Activated CD8-positive, alpha-beta T cell treated with anti-CD3 and anti-CD28 coated beads for 36 hours (primary cell): ENCODE measurements at regions not wholly inside any gene's neighbourhood (a gene's known extent, or its start where the extent isn't known, plus 50 kb on each side); places are given as distances from the start of the nearest gene placed in this dataset.

ENCODE experiments used
- ATAC-seq: fragments of 200-7000 bp; cut with Tn5 transposase; one replicate; pipeline ENCODE4 v1.10.0; 2021; ENCODE audit warnings: mild to moderate bottlenecking, moderate library complexity
- CTCF ChIA-PET: fragments of 350-600 bp; sonication (Branson Sonifier 250); formaldehyde crosslinking; loops from one replicate; lab custom pipeline; 2021; ENCODE audit warnings: antibody characterized with exemption; lab: Charles Lee
- POLR2A ChIA-PET: fragments of 350-600 bp; sonication (Branson Sonifier 250); formaldehyde crosslinking; loops from one replicate; lab custom pipeline; 2021; ENCODE audit warnings: antibody characterized with exemption; lab: Charles Lee
- DNase-seq: peaks from one replicate; pipeline ENCODE4 v3.0.0-alpha.2; 2020
- H3K27ac Mint-ChIP-seq: one replicate; pipeline ENCODE4 v1.8.0; 2021; ENCODE audit warnings: mild to moderate bottlenecking, mixed read lengths
- H3K27me3 Mint-ChIP-seq: one replicate; pipeline ENCODE4 v1.8.0; 2021; ENCODE audit warnings: mixed read lengths
- H3K36me3 Mint-ChIP-seq: one replicate; pipeline ENCODE4 v1.8.0; 2021; ENCODE audit warnings: low read depth, mixed read lengths
- H3K4me1 Mint-ChIP-seq: one replicate; pipeline ENCODE4 v1.8.0; 2021; ENCODE audit warnings: low read depth, mixed read lengths
- H3K4me3 Mint-ChIP-seq: one replicate; pipeline ENCODE4 v1.8.0; 2021; ENCODE audit warnings: mild to moderate bottlenecking, moderate library complexity, mixed read lengths
- H3K9me3 Mint-ChIP-seq: one replicate; pipeline ENCODE4 v1.8.0; 2021; ENCODE audit warnings: mixed read lengths
- CTCF ChIP-seq: fragments of 200-600 bp; IDR thresholded peaks from one replicate; pipeline ENCODE4 v1.8.0; 2022; ENCODE audit warnings: antibody characterized with exemption, mild to moderate bottlenecking
- intact Hi-C: fragments of 100-400 bp; cut with micrococcal nuclease; formaldehyde crosslinking; loops from one replicate; pipeline ENCODE4 v1.10.0; 2022

- Mint-ChIP-seq H3K4me1 (no peaks in the 10 kb centered on the region), H3K27ac (no peak overlapping the region), H3K36me3 (no peaks in the 10 kb centered on the region), H3K27me3 (no peaks in the 10 kb centered on the region), H3K9me3 (no peaks in the 10 kb centered on the region), H3K4me3 (no peak overlapping the region)
- ChIA-PET POLR2A (no interaction called here), CTCF (interaction anchor here (5.1 kb wide), 1 partner anchor 21 kb away, joined by 14 read pairs; no protein-coding TSS in a partner anchor)
- ATAC-seq (no peak), DNase-seq (no peak)
- no peak for TF ChIP-seq CTCF
- intact Hi-C loops, result no loop called here
These were observed 106.0 kb upstream of the CCDC196 start for GRCh38 chr14:66380143-66380542.

GRCh38 chr14:66381755-66382154 lies 104.4 kb upstream of the CCDC196 start:
- H3K27me3 Mint-ChIP-seq, result no peaks in the 10 kb centered on the region
- ATAC-seq, result no peak

GRCh38 chr14:66383257-66383656 lies 102.9 kb upstream of the CCDC196 start:
- TF ChIP-seq CTCF, result no peak
- no peak for DNase-seq
- no peak overlapping the region for H3K4me3 Mint-ChIP-seq
- intact Hi-C loops, result no loop called here
- POLR2A ChIA-PET, result no interaction called here
- CTCF ChIA-PET, result interaction anchor here (2.5 kb wide), 1 partner anchor 23 kb away, joined by 13 read pairs; no protein-coding TSS in a partner anchor
- H3K27ac Mint-ChIP-seq, result no peak overlapping the region
- H3K27me3 Mint-ChIP-seq, result no peaks in the 10 kb centered on the region
- H3K9me3 Mint-ChIP-seq, result no peaks in the 10 kb centered on the region
- no peaks in the 10 kb centered on the region for H3K36me3 Mint-ChIP-seq
- H3K4me1 Mint-ChIP-seq, result no peaks in the 10 kb centered on the region
- ATAC-seq, result no peak

More at GRCh38 chr14:66381755-66382154, 104.4 kb upstream of the CCDC196 start:
- no peaks in the 10 kb centered on the region for H3K36me3 Mint-ChIP-seq
- no peak for TF ChIP-seq CTCF
- intact Hi-C loops, result no loop called here
- DNase-seq, result no peak
- ChIA-PET CTCF (interaction anchor here (2.5 kb wide), 1 partner anchor 22 kb away, joined by 13 read pairs; no protein-coding TSS in a partner anchor), POLR2A (no interaction called here)
- no peak overlapping the region for H3K27ac Mint-ChIP-seq
- H3K4me1 Mint-ChIP-seq, result no peaks in the 10 kb centered on the region
- H3K4me3 Mint-ChIP-seq, result no peak overlapping the region
- no peaks in the 10 kb centered on the region for H3K9me3 Mint-ChIP-seq

GRCh38 chr14:66383771-66384170 lies 102.4 kb upstream of the CCDC196 start:
- H3K9me3 Mint-ChIP-seq, result no peaks in the 10 kb centered on the region
- intact Hi-C loops, result no loop called here
- H3K27me3 Mint-ChIP-seq, result no peaks in the 10 kb centered on the region
- DNase-seq (no peak), ATAC-seq (no peak)
- no peak overlapping the region for H3K4me3 Mint-ChIP-seq
- H3K4me1 Mint-ChIP-seq, result no peaks in the 10 kb centered on the region
- H3K36me3 Mint-ChIP-seq, result no peaks in the 10 kb centered on the region
- ChIA-PET CTCF (interaction anchor here (2.5 kb wide), 1 partner anchor 24 kb away, joined by 13 read pairs; no protein-coding TSS in a partner anchor), POLR2A (no interaction called here)
- no peak overlapping the region for H3K27ac Mint-ChIP-seq
- TF ChIP-seq CTCF, result no peak

- ATAC-seq (no peak), DNase-seq (no peak)
- no peak for TF ChIP-seq CTCF
- Mint-ChIP-seq H3K36me3 (no peaks in the 10 kb centered on the region), H3K27ac (no peak overlapping the region), H3K9me3 (no peaks in the 10 kb centered on the region), H3K4me1 (no peaks in the 10 kb centered on the region), H3K4me3 (no peak overlapping the region), H3K27me3 (no peaks in the 10 kb centered on the region)
- ChIA-PET CTCF (no interaction called here), POLR2A (no interaction called here)
- intact Hi-C loops, result no loop called here
These were observed 97.7 kb upstream of the CCDC196 start for GRCh38 chr14:66388516-66388915.
